ENCODE measurements at regions not wholly inside any gene's neighbourhood (a gene's known extent, or its start where the extent isn't known, plus 50 kb on each side); places are given as distances from the start of the nearest gene placed in this dataset.

DNA sequence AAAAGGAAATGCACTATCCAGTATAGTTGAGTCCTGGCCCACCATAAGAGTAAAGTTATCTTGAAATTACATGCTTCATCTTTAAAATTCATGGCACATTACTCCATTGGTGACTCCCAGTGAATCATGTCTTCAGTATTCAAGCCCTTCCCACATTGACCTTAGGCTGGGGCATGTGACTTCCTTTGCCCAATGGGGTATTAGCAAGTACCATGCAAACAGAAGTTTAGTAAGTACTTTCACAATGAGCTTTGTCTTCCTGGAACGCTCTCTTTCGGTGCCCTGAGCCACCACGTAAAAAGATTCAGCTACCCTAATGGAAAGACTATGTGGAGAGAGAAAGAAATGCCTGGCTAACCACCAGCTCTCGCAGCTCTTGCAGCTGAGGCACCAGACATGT is 235.4 kb downstream of the HNRNPD start:
- Histone ChIP-seq H3K4me3 (no peak overlapping the region), H3K9me3 (no peaks in the 10 kb centered on the region), H3K4me1 (no peaks in the 10 kb centered on the region), H3K27me3 (no peaks in the 10 kb centered on the region), H3K36me3 (ENCODE audit: low read depth, missing control alignments) (no peaks in the 10 kb centered on the region), H3K27ac (no peak overlapping the region)
- DNase-seq, result no peak
- TF ChIP-seq POLR2A (IDR thresholded peaks at IDR 0.05), result no peak
- TF ChIP-seq, protein P1, sequence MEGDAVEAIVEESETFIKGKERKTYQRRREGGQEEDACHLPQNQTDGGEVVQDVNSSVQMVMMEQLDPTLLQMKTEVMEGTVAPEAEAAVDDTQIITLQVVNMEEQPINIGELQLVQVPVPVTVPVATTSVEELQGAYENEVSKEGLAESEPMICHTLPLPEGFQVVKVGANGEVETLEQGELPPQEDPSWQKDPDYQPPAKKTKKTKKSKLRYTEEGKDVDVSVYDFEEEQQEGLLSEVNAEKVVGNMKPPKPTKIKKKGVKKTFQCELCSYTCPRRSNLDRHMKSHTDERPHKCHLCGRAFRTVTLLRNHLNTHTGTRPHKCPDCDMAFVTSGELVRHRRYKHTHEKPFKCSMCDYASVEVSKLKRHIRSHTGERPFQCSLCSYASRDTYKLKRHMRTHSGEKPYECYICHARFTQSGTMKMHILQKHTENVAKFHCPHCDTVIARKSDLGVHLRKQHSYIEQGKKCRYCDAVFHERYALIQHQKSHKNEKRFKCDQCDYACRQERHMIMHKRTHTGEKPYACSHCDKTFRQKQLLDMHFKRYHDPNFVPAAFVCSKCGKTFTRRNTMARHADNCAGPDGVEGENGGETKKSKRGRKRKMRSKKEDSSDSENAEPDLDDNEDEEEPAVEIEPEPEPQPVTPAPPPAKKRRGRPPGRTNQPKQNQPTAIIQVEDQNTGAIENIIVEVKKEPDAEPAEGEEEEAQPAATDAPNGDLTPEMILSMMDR (IDR thresholded peaks at IDR 0.05), result no peak
- intact Hi-C loops (cut with DNase I; ENCODE audit: low total_unique reads), result no loop called here
- 67 to 71% methylated on average over 4 of the region's 4 CpGs for WGBS, 2 donors

DNA sequence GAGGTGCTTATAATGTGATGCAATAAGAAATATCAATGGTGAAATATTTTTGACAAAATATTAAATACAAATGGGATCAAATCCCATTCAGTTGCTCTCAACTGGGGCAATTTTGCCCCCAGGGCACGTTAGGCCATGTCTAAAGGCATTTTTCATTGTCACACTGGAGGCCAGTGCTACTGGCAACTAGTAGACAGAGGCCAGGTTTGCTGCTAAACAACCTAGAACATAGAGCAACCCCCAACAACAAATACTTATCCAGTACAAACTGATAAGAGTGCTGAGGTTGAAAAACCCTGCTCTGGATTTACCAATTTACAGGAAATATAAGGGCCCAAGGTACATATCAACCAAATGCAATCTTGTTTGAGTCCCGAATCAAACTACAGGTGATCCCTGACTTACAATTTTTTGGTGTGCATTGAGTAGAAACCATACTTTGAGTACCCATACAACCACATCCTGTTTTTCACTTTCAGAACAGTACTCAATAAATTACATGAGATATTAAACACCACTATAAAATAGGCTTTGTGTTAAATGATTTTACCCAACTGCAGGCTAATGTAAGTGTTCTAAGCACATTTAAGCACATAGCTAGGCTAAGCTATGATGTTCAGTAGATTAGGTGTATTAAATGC is 237.5 kb downstream of the HNRNPD start:
- Histone ChIP-seq H3K9me3 (no peaks in the 10 kb centered on the region), H3K27me3 (no peaks in the 10 kb centered on the region), H3K4me1 (no peaks in the 10 kb centered on the region), H3K27ac (no peak overlapping the region), H3K4me3 (no peak overlapping the region), H3K36me3 (ENCODE audit: low read depth, missing control alignments) (no peaks in the 10 kb centered on the region)
- DNase-seq, result no peak
- TF ChIP-seq, protein P1 (IDR thresholded peaks at IDR 0.05), result no peak
- intact Hi-C loops (cut with DNase I; ENCODE audit: low total_unique reads), result no loop called here
- WGBS, 2 donors, result 70 to 87% methylated on average over 2 of the region's 2 CpGs

DNA sequence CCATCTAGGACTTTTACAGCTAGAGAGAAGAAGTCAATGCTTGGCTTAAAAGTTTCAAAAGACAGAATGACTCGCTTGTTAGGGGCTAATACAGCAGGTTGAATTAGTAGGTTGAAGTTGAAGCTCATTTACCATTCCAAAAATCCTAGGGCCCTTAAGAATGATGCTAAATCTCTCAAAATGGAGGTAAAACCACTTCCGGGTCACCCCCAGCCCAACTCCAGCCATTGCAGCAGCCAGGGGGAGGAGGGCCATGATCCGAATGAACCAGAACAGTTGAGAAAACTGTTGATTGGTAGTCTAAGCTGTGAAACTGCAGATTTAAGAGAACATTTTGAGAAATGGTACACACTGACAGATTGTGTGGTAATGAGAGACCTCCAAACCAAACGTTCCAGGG is 245.4 kb downstream of the HNRNPD start:
- H3K4me1 ChIP-seq, result no peaks in the 10 kb centered on the region
- no peak for DNase-seq
- intact Hi-C loops (cut with DNase I; ENCODE audit: low total_unique reads), result no loop called here
- H3K27ac ChIP-seq, result no peak overlapping the region
- TF ChIP-seq POLR2A (IDR thresholded peaks at IDR 0.05), result no peak
- TF ChIP-seq, protein P1 (IDR thresholded peaks at IDR 0.05), result no peak
- no peaks in the 10 kb centered on the region for H3K9me3 ChIP-seq
- no peaks in the 10 kb centered on the region for H3K36me3 ChIP-seq (ENCODE audit: low read depth, missing control alignments)
- no peaks in the 10 kb centered on the region for H3K27me3 ChIP-seq
- WGBS, 2 donors, result 83 to 84% methylated on average over 4 of the region's 4 CpGs
- H3K4me3 ChIP-seq, result no peak overlapping the region

DNA sequence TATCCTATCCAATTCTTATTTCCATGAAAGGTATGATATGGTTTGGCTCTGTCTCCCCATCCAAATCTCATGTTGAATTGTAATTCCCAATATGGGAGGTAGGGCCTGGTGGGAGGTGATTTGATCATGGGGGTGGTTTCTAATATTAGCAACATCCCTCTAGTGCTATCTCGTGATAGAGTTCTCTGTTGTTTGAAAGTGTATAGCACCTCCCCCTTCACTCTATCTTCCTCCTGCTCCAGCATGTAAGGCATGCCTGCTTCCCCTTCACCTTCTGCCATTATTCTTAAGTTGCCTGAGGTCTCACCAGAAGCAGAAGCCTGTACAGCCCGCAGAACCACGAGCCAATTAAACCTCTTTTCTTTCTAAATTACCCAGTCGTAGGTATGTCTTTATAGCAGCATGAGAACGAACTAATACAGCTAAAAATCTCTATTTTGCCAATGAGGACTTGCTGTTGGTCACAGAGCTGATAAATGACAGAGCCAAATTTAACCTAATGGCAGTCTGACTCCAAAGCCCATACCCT is 247.2 kb downstream of the HNRNPD start:
- Histone ChIP-seq H3K27me3 (no peaks in the 10 kb centered on the region), H3K4me3 (no peak overlapping the region), H3K4me1 (no peaks in the 10 kb centered on the region), H3K9me3 (no peaks in the 10 kb centered on the region), H3K27ac (no peak overlapping the region), H3K36me3 (ENCODE audit: low read depth, missing control alignments) (no peaks in the 10 kb centered on the region)
- intact Hi-C loops (cut with DNase I; ENCODE audit: low total_unique reads), result no loop called here
- WGBS, 2 donors, result 45 to 78% methylated on average over 5 of the region's 5 CpGs
- DNase-seq, result no peak
- TF ChIP-seq POLR2A (IDR thresholded peaks at IDR 0.05), result no peak
- TF ChIP-seq, protein P1 (IDR thresholded peaks at IDR 0.05), result no peak

DNA sequence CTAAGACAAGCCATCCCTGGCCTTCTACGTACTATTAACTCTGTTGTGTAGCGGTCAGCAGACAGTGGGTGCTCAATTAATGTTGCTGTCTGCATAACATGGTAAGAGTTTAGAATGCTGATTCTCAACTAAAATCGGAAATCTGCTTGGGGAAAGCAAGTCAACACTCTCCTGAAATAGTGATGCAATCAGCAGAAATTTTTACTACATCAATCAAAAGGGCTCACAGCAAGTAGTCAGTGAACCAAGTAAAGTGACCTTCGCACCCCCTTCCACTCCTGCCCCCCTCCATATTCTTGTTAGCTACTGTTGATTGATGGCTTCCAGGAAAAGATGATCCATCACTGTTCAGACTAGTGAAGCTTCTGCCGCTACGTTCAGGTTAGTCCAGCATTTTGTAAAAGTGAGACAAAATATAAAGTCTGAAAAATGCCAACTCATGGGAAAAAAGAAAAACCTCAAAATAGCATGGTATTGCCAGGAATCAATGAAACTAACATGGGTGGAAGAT is 247.9 kb downstream of the HNRNPD start:
- intact Hi-C loops (cut with DNase I; ENCODE audit: low total_unique reads), result no loop called here
- no peaks in the 10 kb centered on the region for H3K4me1 ChIP-seq
- no peaks in the 10 kb centered on the region for H3K9me3 ChIP-seq
- DNase-seq, result no peak
- no peaks in the 10 kb centered on the region for H3K36me3 ChIP-seq (ENCODE audit: low read depth, missing control alignments)
- no peak overlapping the region for H3K27ac ChIP-seq
- H3K27me3 ChIP-seq, result no peaks in the 10 kb centered on the region
- 80 to 91% methylated on average over 6 of the region's 6 CpGs for WGBS, 2 donors
- TF ChIP-seq, protein P1 (IDR thresholded peaks at IDR 0.05), result no peak
- TF ChIP-seq POLR2A (IDR thresholded peaks at IDR 0.05), result no peak
- H3K4me3 ChIP-seq, result no peak overlapping the region
